Activated naive CD4-positive, alpha-beta T cell treated with anti-CD3 and anti-CD28 coated beads for 36 hours (primary cell): ENCODE measurements at regions not wholly inside any gene's neighbourhood (a gene's known extent, or its start where the extent isn't known, plus 50 kb on each side); places are given as distances from the start of the nearest gene placed in this dataset. TPM values are rescaled to one million over a fixed set of nuclear protein-coding genes. Genes with fewer than 3 reads are reported as not detected.

Experiments used
- CTCF ChIA-PET: fragments of 350-600 bp; sonication (Branson Sonifier 250); formaldehyde crosslinking; loops from one replicate; lab custom pipeline; 2021; ENCODE audit warnings: antibody characterized with exemption; lab: Charles Lee
- DNase-seq: peaks from one replicate; pipeline ENCODE4 v3.0.0-alpha.2; 2020
- H3K27ac Mint-ChIP-seq: one replicate; pipeline ENCODE4 v1.8.0; 2021; ENCODE audit warnings: mild to moderate bottlenecking, mixed read lengths
- H3K27me3 Mint-ChIP-seq: one replicate; pipeline ENCODE4 v1.8.0; 2021; ENCODE audit warnings: low read depth, mixed read lengths
- H3K36me3 Mint-ChIP-seq: one replicate; pipeline ENCODE4 v1.8.0; 2021; ENCODE audit warnings: low read depth, mixed read lengths
- H3K4me1 Mint-ChIP-seq: one replicate; pipeline ENCODE4 v1.8.0; 2021; ENCODE audit warnings: low read depth, mixed read lengths
- H3K4me3 Mint-ChIP-seq: one replicate; pipeline ENCODE4 v1.8.0; 2021; ENCODE audit warnings: mild to moderate bottlenecking, moderate library complexity, mixed read lengths
- H3K9me3 Mint-ChIP-seq: one replicate; pipeline ENCODE4 v1.8.0; 2021; ENCODE audit warnings: mixed read lengths
- intact Hi-C: fragments of 100-400 bp; cut with micrococcal nuclease; formaldehyde crosslinking; loops from one replicate; pipeline ENCODE4 v1.15.1; 2023
- microRNA-seq: library from miRNA; unstranded; fragments of <30 nt; microRNA quantifications from one replicate; pipeline ENCODE4 v1.2.0, GENCODE V29; 2022; ENCODE audit warnings: borderline microRNAs expressed, borderline replicate concordance

DNA sequence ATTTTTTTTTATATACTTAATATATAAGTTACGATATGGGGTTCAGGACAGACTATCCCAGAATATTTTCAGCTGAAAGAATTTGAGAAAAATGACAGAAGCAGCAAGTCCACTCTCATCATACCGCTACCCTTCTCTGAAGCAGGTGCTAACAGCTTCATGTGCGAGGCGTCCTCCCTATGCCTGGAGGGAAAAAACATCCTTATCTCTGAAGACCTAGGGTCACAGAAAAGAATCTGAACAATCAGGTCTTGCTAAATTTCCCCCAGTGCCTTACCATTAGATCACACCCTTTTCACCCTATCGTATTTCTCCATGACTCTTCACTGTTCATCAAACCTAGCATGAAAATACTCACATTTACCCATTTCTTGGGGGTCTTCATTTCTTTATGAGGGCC is 51.9 kb upstream of the CREB1 start:
- peaks cover 47% of the 10 kb centered on the region for H3K4me1 Mint-ChIP-seq
- CTCF ChIA-PET: interaction anchor here (0.7 to 1.6 kb wide), 5 partner anchors 46 to 493 kb away, joined by 3 to 4 read pairs (median 4); no protein-coding TSS in a partner anchor

DNA sequence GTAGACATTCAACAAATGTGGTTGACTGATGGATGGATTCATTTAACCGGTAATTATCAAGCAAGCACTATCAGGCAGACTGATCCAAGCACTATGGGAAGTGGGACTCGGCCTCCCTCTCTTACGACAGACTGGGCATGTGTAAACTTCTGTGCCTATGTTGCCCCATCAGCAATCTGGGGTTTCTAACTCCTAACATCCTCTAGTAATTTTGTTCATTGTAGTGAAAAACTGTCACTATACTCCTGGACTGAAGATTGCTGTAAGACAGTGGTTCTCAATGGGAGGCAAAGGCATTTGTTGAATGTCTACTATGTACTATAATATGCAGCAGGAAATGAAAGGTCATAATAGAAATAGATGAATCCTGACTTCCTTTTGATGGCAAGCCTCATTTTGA is 51.2 kb upstream of the CREB1 start:
- H3K36me3 Mint-ChIP-seq: no peaks in the 10 kb centered on the region
- intact Hi-C loops: loop anchor here (5.0 kb wide), 1 partner anchor 564 kb away; no protein-coding TSS in a partner anchor
- H3K9me3 Mint-ChIP-seq: no peaks in the 10 kb centered on the region
- DNase-seq: no peak
- H3K4me3 Mint-ChIP-seq: no peak overlapping the region
- peaks cover 44% of the 10 kb centered on the region for H3K4me1 Mint-ChIP-seq
- no peaks in the 10 kb centered on the region for H3K27me3 Mint-ChIP-seq
- no peak overlapping the region for H3K27ac Mint-ChIP-seq
- CTCF ChIA-PET: no interaction called here

More for the DNA sequence above, 51.9 kb upstream of the CREB1 start:
- intact Hi-C loops: loop anchor here (5.0 kb wide), 1 partner anchor 564 kb away; no protein-coding TSS in a partner anchor
- no peak overlapping the region for H3K4me3 Mint-ChIP-seq
- no peak overlapping the region for H3K27ac Mint-ChIP-seq
- no peaks in the 10 kb centered on the region for H3K36me3 Mint-ChIP-seq
- no peaks in the 10 kb centered on the region for H3K9me3 Mint-ChIP-seq
- DNase-seq: no peak
- H3K27me3 Mint-ChIP-seq: no peaks in the 10 kb centered on the region

DNA sequence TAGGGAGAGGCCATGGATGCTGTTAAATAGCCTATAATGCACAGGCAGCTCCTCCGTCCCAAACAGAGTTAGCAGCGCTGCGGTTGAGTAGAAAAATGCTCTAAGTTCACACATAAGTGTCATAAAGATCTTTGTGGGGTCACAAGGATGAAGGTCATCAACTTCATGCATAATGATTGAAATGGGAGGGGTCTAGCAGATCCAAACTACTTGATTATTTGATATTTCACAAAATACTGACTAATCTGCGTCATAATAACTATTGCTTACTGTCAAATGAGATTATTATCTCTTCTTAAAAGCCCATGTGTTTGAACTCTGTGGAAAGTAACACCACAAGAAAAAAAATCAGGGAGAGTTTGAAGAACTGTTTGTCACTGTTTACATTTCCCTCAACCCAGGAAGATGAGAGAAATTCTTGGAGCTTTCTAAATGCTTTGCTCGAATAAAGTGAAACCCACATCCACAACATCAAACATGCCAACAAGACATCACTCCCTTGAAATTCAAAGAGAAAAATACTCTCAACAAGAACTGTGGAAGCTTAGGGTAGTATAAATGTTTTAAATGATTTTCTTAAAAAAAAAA is 50.5 kb upstream of the CREB1 start:
- Mint-ChIP-seq H3K36me3 (no peaks in the 10 kb centered on the region), H3K4me1 (peaks cover 41% of the 10 kb centered on the region), H3K27ac (no peak overlapping the region), H3K4me3 (no peak overlapping the region), H3K9me3 (no peaks in the 10 kb centered on the region), H3K27me3 (no peaks in the 10 kb centered on the region)
- CTCF ChIA-PET: no interaction called here
- intact Hi-C loops: loop anchor here (5.0 kb wide), 1 partner anchor 563 kb away; no protein-coding TSS in a partner anchor
- DNase-seq: no peak

Small RNA genes lying in the stretch of these regions (microRNA-seq; reads per million reads assigned to microRNA genes)
- gene MIR1302-4: not detected
